ENCODE measurements at regions not wholly inside any gene's neighbourhood (a gene's known extent, or its start where the extent isn't known, plus 50 kb on each side); places are given as distances from the start of the nearest gene placed in this dataset.

DNA sequence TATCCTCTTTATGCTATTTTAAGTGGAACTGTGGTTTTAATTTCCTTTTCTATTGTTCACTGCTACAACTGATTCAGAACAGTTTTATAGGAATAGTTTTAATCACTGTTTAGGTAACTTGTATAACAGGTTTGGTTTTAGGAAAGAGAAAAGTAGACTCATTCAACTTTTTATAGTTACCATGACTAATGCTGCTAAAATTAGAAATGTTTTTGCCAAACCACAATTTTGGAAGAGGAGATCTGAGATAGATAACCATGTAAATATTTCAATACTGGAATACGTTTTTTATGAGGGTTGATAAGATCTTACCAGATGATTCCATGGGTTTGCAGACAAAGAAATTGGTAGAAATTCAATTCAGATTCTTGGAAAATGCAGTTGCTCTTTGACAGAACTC, 404.6 kb upstream of the ARRDC3 start:
- Histone ChIP-seq H3K9me1 (replicated peaks; ENCODE audit: control insufficient read depth, extremely low read depth, insufficient read depth, low read length) (no peaks in the 10 kb centered on the region), H3K4me2 (ENCODE audit: insufficient read depth, low read length) (no peak overlapping the region), H3K9me3 (replicated peaks; ENCODE audit: control insufficient read depth, insufficient read depth, low read length) (no peaks in the 10 kb centered on the region), H3K27me3 (ENCODE audit: control insufficient read depth in 2 of 2, insufficient read depth in 2 of 2, low read length in 2 of 2) (no peaks in the 10 kb centered on the region), H2AFZ (ENCODE audit: low read depth, low read length) (no peak overlapping the region), H4K20me1 (replicated peaks; ENCODE audit: control insufficient read depth, extremely low read depth, insufficient read depth, low read length) (no peaks in the 10 kb centered on the region), H3K27ac (ENCODE audit: insufficient read depth, low read depth, low read length) (no peak overlapping the region), H3K79me2 (ENCODE audit: control insufficient read depth, insufficient read depth, low read length) (no peaks in the 10 kb centered on the region), H3K36me3 (ENCODE audit: control insufficient read depth in 2 of 2, extremely low read depth in 1 of 2, insufficient read depth in 2 of 2, low read length in 2 of 2) (no peaks in the 10 kb centered on the region), H3K4me1 (ENCODE audit: control insufficient read depth, extremely low read depth, insufficient read depth, low read length) (no peaks in the 10 kb centered on the region), H3K4me3 (replicated peaks in 1 of 3; ENCODE audit: insufficient read depth in 1 of 3, low read depth in 1 of 3, low read length in 3 of 3) (no peak overlapping the region), H3K9ac (replicated peaks; ENCODE audit: extremely low read depth, insufficient read depth, low read length) (no peak overlapping the region)
- dilution Hi-C loops (cut with MboI; ENCODE audit: extremely low pct_ligation_motif_present, low sequenced_read_pairs) (no loop called here), intact Hi-C loops (cut with micrococcal nuclease) (no loop called here)
- POLR2A ChIA-PET, result no interaction called here
- CTCF ChIA-PET, result no interaction called here
- DNase-seq (ENCODE audit: low read depth, low spot score) (no peak), FAIRE-seq (no peak)
- no TSS peak for BruUV-seq (replicated peaks)
- TF ChIP-seq POLR2AphosphoS5 (IDR thresholded peaks at IDR 0.05; ENCODE audit: insufficient read depth, low read depth, low read length), result no peak
- TF ChIP-seq, protein P1, sequence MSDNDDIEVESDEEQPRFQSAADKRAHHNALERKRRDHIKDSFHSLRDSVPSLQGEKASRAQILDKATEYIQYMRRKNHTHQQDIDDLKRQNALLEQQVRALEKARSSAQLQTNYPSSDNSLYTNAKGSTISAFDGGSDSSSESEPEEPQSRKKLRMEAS (IDR thresholded peaks at IDR 0.05; ENCODE audit: insufficient read depth, insufficient read length), result no peak
- TF ChIP-seq, protein P2, sequence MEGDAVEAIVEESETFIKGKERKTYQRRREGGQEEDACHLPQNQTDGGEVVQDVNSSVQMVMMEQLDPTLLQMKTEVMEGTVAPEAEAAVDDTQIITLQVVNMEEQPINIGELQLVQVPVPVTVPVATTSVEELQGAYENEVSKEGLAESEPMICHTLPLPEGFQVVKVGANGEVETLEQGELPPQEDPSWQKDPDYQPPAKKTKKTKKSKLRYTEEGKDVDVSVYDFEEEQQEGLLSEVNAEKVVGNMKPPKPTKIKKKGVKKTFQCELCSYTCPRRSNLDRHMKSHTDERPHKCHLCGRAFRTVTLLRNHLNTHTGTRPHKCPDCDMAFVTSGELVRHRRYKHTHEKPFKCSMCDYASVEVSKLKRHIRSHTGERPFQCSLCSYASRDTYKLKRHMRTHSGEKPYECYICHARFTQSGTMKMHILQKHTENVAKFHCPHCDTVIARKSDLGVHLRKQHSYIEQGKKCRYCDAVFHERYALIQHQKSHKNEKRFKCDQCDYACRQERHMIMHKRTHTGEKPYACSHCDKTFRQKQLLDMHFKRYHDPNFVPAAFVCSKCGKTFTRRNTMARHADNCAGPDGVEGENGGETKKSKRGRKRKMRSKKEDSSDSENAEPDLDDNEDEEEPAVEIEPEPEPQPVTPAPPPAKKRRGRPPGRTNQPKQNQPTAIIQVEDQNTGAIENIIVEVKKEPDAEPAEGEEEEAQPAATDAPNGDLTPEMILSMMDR (IDR thresholded peaks at IDR 0.05; ENCODE audit: extremely low read depth in 1 of 2, insufficient read depth in 1 of 2, low read depth in 1 of 2, low read length in 2 of 2), result no peak
- TF ChIP-seq POLR2A (IDR thresholded peaks at IDR 0.05; ENCODE audit: low read depth, low read length), result no peak
- no peak for TF ChIP-seq FOS (IDR thresholded peaks at IDR 0.05; ENCODE audit: borderline replicate concordance, insufficient read depth, low read length)
- no peak for TF ChIP-seq JUN (IDR thresholded peaks at IDR 0.05; ENCODE audit: borderline replicate concordance, insufficient read depth, insufficient read length, low read depth)
- no peak for TF ChIP-seq EZH2 (IDR thresholded peaks at IDR 0.05; ENCODE audit: borderline replicate concordance, low read depth, low read length, severe bottlenecking)
- TF ChIP-seq MYC (IDR thresholded peaks at IDR 0.05; ENCODE audit: low read depth, low read length), result no peak
- TF ChIP-seq GATA2 (IDR thresholded peaks at IDR 0.05; ENCODE audit: insufficient read depth, insufficient read length, low read depth, low read length), result no peak

Data from endothelial cell of umbilical vein (primary cell).